ENCODE measurements at regions not wholly inside any gene's neighbourhood (a gene's known extent, or its start where the extent isn't known, plus 50 kb on each side); places are given as distances from the start of the nearest gene placed in this dataset.

- DNase-seq (ENCODE audit: low read depth, low spot score) = no peak
Measured at GRCh38 chr14:71361336-71361735, 454.1 kb downstream of the PCNX1 start.

- DNase-seq (ENCODE audit: low read depth, low spot score) = no peak
Measured at GRCh38 chr14:71361874-71362273, 454.6 kb downstream of the PCNX1 start.

- DNase-seq (ENCODE audit: low read depth, low spot score) = no peak
Measured at GRCh38 chr14:71362282-71362681, 455.0 kb downstream of the PCNX1 start.

DNA sequence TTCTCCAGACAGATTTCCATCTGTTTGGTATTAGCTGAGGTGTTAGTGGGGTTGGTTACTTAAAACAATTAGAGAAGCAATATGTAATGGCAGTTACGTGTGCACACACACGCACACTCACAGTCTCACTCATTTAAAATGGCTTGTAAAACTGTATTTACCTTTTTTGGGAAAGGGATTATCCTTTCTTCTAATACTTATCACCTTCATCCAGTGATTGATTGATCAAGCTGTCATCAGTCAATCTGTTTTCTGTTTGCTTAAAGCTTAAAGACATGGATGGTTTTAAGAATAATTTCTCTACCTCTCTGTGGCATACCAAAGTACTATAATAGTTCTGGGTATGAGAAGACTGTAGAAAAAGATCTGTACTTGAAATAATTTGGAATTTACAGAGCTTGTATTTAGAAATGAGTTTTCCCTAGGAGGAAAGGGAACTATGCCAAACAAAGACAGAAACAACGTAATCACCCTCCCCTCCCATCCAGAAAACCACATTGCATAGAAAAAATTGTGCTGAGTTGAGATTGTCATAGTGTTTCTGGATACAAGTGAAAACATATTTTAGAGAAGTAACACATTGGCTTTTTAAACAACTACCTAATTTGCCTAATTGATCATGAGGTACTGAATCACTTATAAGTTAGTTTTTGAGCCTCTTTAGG lies 455.8 kb downstream of the PCNX1 start:
- no peak for DNase-seq (ENCODE audit: low read depth, low spot score)

DNA sequence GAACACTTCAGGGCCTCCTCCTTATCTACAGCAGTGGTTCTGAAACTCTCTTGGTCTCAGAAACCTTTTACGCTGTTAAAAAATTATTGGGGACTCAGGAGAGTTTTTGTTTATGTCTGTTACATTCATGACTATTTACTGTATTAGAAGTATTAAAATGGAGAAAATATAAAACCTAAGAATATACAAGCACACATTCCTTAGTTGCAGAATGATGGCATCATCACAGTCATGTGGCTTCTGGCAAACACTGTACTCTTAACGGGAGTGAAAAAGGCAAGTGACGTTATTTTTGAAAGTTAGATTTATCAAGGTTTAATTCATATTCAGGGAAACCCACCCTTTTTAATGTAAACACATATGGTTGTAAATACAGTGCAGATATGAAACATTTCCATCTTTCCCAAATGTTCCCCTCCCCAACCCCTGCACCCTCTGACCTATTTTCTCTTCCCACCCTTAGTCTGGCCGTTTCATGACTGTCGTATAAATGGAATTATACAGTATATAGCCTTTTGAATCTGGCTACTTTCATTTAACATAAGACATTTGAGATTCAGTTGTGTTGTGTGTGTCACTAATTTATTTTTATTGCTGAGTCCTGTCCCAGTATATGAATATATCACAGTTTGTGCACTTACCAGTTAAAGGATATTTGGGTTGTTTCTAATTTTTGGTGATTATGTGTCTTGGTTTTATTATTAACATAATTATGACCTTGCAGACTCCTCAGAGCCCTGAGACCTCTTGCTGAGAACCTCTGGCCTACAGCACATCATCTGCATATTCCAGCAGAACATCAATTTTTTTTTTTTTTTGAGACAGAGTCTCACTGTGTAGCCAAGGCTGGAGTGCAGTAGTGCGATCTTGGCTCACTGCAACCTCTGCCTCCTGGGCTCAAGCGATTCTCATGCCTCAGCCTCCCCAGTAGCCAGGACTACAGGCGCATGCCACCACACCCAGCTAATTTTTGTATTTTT lies 457.0 kb downstream of the PCNX1 start:
- no peak for DNase-seq (ENCODE audit: low read depth, low spot score)

DNA sequence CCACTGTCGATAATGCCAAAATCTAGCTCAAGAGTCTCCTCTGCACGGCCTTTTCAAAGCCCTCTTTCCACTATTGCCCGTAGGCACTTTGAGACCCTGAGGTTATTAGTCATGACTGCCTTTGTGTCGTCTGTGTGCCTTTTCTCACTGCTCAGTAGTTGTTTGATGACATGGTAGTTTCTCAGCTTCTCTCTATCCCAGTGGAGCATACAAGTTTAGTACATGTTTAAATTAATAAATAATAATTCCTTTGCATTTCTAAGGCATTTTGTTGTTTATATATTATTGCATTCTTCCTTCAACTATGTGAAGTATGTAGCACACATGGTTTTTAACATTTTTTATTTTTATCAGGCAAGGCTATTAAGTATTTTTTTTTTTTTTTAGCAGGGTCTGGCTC lies 458.1 kb downstream of the PCNX1 start:
- DNase-seq (ENCODE audit: low read depth, low spot score) = no peak

- no peak for DNase-seq (ENCODE audit: low read depth, low spot score)
Measured at GRCh38 chr14:71366861-71367260, 459.6 kb downstream of the PCNX1 start.

GRCh38 chr14:71371711-71372396 lies 464.6 kb downstream of the PCNX1 start:
- no peak for DNase-seq (ENCODE audit: low read depth, low spot score)

DNA sequence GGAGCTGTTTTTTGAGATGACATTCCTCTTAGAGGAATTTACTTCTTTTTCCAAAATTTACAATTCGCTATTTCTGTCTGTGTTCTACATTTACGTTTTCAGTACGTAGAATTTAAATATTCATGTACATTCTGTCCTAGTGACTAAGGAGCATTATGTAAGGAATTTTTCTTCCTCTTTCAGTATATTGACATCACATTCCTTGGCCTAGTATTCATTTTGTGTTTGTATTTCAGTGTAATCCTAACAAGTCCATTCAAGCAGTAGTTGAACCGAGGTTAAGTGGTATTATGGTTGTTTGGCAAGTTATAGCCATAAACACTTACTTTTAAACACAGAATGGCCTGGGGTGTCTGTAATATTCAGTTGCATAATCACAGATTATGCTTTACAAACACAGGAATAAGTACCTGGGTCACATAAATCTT lies 465.2 kb downstream of the PCNX1 start:
- no peak for DNase-seq (ENCODE audit: low read depth, low spot score)

- DNase-seq (ENCODE audit: low read depth, low spot score) = no peak
Measured at GRCh38 chr14:71373773-71374172, 466.5 kb downstream of the PCNX1 start.

DNA sequence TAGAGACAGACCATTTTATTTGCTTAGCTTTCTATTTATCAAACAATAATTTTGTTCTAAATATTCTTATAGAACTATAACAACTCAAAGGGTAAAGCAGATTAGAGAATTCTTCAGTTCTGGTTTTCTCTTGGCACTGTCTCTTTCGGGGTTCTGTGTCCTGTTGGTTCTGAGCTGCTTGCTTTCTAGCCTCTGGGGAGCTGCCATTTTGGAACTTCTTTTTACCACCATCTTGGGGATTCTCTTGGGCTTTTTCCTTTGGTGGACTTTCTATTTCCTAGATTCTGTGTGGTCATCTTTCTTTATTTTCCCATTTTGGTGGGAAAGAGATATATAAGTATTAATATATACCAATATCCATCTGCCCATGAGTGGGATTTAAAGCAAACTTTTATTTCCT lies 467.7 kb downstream of the PCNX1 start:
- DNase-seq (ENCODE audit: low read depth, low spot score) = no peak

GRCh38 chr14:71377099-71377498 lies 469.8 kb downstream of the PCNX1 start:
- no peak for DNase-seq (ENCODE audit: low read depth, low spot score)

DNA sequence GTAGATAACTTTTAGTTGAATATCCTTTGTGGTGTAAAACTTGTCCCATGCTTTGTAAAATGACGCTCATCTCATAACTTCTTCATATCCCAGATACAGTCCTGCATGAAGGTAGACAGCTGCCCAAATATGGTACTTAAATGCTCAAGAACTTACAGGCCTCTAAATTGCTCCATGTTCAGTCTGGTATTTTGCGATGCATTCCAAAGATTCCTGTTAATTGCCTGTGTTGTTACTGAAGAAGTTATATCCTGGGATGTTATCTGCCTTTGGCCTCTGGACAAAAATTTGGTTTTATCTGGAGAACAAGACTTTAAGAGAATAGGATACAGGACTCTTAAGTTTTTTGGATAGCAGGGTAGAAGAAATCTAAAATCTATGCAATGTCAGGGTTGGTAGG lies 473.0 kb downstream of the PCNX1 start:
- no peak for DNase-seq (ENCODE audit: low read depth, low spot score)

DNA sequence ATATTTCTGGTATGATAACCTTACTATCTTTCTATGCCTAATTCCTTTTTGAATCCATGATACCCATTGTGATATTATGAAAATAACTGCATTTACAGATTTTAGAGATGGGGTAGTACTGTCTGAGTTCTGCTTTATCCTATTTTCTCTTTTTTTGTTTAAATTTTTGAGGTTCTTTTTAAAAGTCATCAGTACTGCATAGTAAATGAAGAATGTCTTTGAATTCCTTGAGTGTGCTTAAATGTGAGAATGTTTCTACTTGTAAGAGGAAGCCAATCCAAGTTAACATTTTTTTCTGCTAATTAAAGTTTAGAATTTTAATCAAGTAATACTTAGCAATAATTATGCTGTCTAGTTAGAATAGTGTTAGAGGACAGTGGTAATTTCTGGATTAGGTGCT lies 474.6 kb downstream of the PCNX1 start:
- DNase-seq (ENCODE audit: low read depth, low spot score) = no peak

- DNase-seq (ENCODE audit: low read depth, low spot score) = no peak
Measured at GRCh38 chr14:71382315-71382714, 475.1 kb downstream of the PCNX1 start.

- no peak for DNase-seq (ENCODE audit: low read depth, low spot score)
Measured at GRCh38 chr14:71383510-71383909, 476.3 kb downstream of the PCNX1 start.

GRCh38 chr14:71384007-71384845 lies 477.0 kb downstream of the PCNX1 start:
- DNase-seq (ENCODE audit: low read depth, low spot score) = no peak

GRCh38 chr14:71387753-71388152 lies 480.5 kb downstream of the PCNX1 start:
- no peak for DNase-seq (ENCODE audit: low read depth, low spot score)

- DNase-seq (ENCODE audit: low read depth, low spot score) = no peak
Measured at GRCh38 chr14:71388336-71388735, 481.1 kb downstream of the PCNX1 start.

DNA sequence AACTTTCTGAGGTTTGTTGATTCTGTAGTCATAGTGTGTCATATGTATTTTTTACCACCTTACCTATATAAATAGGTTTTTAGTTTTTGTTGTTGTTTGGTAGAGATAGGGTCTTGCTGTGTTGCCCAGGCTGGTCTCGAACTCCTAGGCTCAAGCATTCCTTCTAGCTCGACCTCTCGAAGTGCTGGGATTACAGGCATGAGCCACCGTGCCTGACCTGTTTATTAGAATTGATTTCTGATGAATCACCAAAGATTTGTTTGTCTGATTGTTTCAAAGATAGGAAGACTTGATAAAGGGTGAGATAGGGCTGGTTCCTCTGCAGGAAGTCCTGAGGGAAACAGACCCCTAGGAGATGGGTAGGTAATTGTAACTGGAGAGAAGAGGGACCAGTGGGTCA lies 481.6 kb downstream of the PCNX1 start:
- DNase-seq (ENCODE audit: low read depth, low spot score) = no peak

DNA sequence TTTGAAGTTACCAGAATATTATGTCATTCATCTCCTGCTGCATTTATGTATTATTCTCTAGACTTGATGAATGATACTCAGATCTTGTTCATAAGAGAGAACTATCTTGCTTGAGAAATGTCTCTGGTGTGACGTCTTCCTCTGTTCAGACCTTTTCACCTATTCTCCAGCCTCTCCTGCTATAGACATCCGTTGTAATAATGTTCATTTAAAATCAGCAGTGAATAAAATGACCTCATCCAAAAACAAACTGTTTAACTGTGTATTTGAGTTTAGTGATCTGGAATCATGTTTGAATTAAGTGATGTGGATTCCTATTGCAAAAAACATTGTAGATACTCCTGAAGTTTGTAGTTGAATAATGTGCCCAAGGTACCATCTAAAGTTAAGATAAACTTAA lies 487.1 kb downstream of the PCNX1 start:
- no peak for DNase-seq (ENCODE audit: low read depth, low spot score)

Data from activated naive CD8-positive, alpha-beta T cell treated with anti-CD3 and anti-CD28 coated beads, Interleukin-2, amount 50 U/mL, for 16 hours (primary cell).